Panc1 (cell line): ENCODE measurements at regions not wholly inside any gene's neighbourhood (a gene's known extent, or its start where the extent isn't known, plus 50 kb on each side); places are given as distances from the start of the nearest gene placed in this dataset.
"Not testable (repeated sequence)": the region's sequence is repeated elsewhere in the genome, so short reads cannot be mapped to it uniquely, and the experiment has no call there.

Experiments used
- ATAC-seq: fragments of 200-7000 bp; cut with Tn5 transposase; 2 replicates; pipeline ENCODE4 v1.9.1; 2020; ENCODE audit warnings: mild to moderate bottlenecking, moderate library complexity
- BruUV-seq: library from RNA; stranded (reverse); fragments of 400-500 nt; replicated peaks from 2 replicates; lab custom pipeline; 2021; lab: Mats Ljungman, UMichigan
- CTCF ChIA-PET: fragments of 300-600 bp; sonication (Branson Sonifier 250); formaldehyde crosslinking; loops from one replicate; lab custom pipeline; 2022; ENCODE audit warnings: antibody characterized with exemption; lab: Charles Lee
- POLR2A ChIA-PET: fragments of 300-600 bp; sonication (Branson Sonifier 250); formaldehyde crosslinking; loops from one replicate; lab custom pipeline; 2022; ENCODE audit warnings: antibody characterized with exemption; lab: Charles Lee
- DNase-seq: peaks from one replicate; pipeline ENCODE4 v3.0.0-alpha.2; 2010; ENCODE audit warnings: low read depth, low spot score
- H3K27ac ChIP-seq: 2 replicates; pipeline ENCODE4 v1.5.1; 2011; ENCODE audit warnings: mild to moderate bottlenecking, low read length, inconsistent platforms
- H3K27me3 ChIP-seq: fragments of 200-500 bp; sonication (Bioruptor generic); 2 replicates; pipeline ENCODE4 v1.6.0; 2014; ENCODE audit warnings: low read length, inconsistent platforms; ENCODE audit not compliant: control insufficient read depth, insufficient read depth
- H3K36me3 ChIP-seq: fragments of 200-500 bp; sonication (Bioruptor generic); 2 replicates; pipeline ENCODE4 v1.5.1; 2014; ENCODE audit warnings: inconsistent platforms, mild to moderate bottlenecking, low read length, moderate library complexity; ENCODE audit not compliant: control insufficient read depth, insufficient read depth
- H3K4me1 ChIP-seq: 2 replicates; pipeline ENCODE4 v1.5.1; 2011; ENCODE audit warnings: inconsistent platforms, mild to moderate bottlenecking, low read length, moderate library complexity; ENCODE audit not compliant: control insufficient read depth, insufficient read depth
- H3K4me3 ChIP-seq, 2 experiments: 2 replicates each; pipeline ENCODE4 v1.5.1; 2011 to 2012; ENCODE audit warnings: low read depth in 2 of 2, low read length in 2 of 2, mild to moderate bottlenecking in 2 of 2, inconsistent platforms in 1 of 2, moderate library complexity in 1 of 2
- H3K9me3 ChIP-seq: fragments of 200-500 bp; sonication (Bioruptor generic); 2 replicates; pipeline ENCODE4 v1.5.1; 2014; ENCODE audit warnings: low read depth, mild to moderate bottlenecking, inconsistent platforms, low read length, moderate library complexity; ENCODE audit not compliant: control insufficient read depth, insufficient read depth
- CTCF ChIP-seq: fragments of 450-650 bp; IDR thresholded peaks from 2 replicates; pipeline ENCODE4 v1.5.1; 2017; ENCODE audit warnings: mild to moderate bottlenecking
- POLR2AphosphoS5 ChIP-seq: IDR thresholded peaks from 2 replicates; pipeline ENCODE4 v1.6.1; 2012; ENCODE audit warnings: mild to moderate bottlenecking, low read depth, low read length, moderate library complexity
- REST ChIP-seq, 2 experiments: IDR thresholded peaks; 2 replicates each; pipeline ENCODE4 v1.6.1; 2011 to 2012; ENCODE audit warnings: low read depth in 2 of 2, control low read depth in 1 of 2, low read length in 1 of 2, mild to moderate bottlenecking in 1 of 2, moderate library complexity in 1 of 2; ENCODE audit not compliant: insufficient read depth in 1 of 2
- SIN3A ChIP-seq: IDR thresholded peaks from 2 replicates; pipeline ENCODE4 v1.6.1; 2012; ENCODE audit warnings: low read depth, mild to moderate bottlenecking, low read length, moderate library complexity, borderline replicate concordance; ENCODE audit not compliant: insufficient read depth
- TCF7L2 ChIP-seq: IDR thresholded peaks from 2 replicates; pipeline ENCODE4 v1.6.1; 2011; ENCODE audit warnings: mild to moderate bottlenecking, low read depth, low read length, inconsistent platforms
- in situ Hi-C: cut with HindIII; loops from 2 replicates; pipeline ENCODE4 v1.10.0; 2016; ENCODE audit warnings: low sequenced_read_pairs, low pct_unique_long_range_greater_than_20kb
- intact Hi-C: fragments of 100-400 bp; cut with micrococcal nuclease; formaldehyde crosslinking; loops from one replicate; pipeline ENCODE4 v1.10.0; 2022; ENCODE audit not compliant: unreplicated experiment

GRCh38 chr4:177255359-177255758, 54.3 kb upstream of the NEIL3 start:
- ATAC-seq: no peak
- Histone ChIP-seq H3K4me3 (no peak overlapping the region), H3K4me1 (no peaks in the 10 kb centered on the region), H3K9me3 (no peaks in the 10 kb centered on the region), H3K27me3 (no peaks in the 10 kb centered on the region), H3K36me3 (no peaks in the 10 kb centered on the region), H3K27ac (no peak overlapping the region)
- CTCF ChIA-PET: no interaction called here
- POLR2A ChIA-PET: no interaction called here
- BruUV-seq: no TSS peak
- intact Hi-C loops: loop anchor here (10.0 kb wide), 1 partner anchor 279 kb away; no protein-coding TSS in a partner anchor
- TF ChIP-seq POLR2AphosphoS5: no peak
- TF ChIP-seq TCF7L2: no peak
- no peak for TF ChIP-seq SIN3A
- TF ChIP-seq REST (IDR thresholded peaks at IDR 0.05; ENCODE audit: insufficient read depth in 1 of 2, low read depth in 2 of 2, low read length in 1 of 2): no peak
- no peak for TF ChIP-seq CTCF
- no peak for DNase-seq
- in situ Hi-C loops: no loop called here

GRCh38 chr4:177256950-177257349, 52.7 kb upstream of the NEIL3 start:
- Histone ChIP-seq H3K4me1 (no peaks in the 10 kb centered on the region), H3K9me3 (no peaks in the 10 kb centered on the region), H3K36me3 (no peaks in the 10 kb centered on the region), H3K27me3 (no peaks in the 10 kb centered on the region), H3K4me3 (no peak overlapping the region), H3K27ac (no peak overlapping the region)
- ATAC-seq: no peak
- intact Hi-C loops (loop anchor here (10.0 kb wide), 1 partner anchor 278 kb away; no protein-coding TSS in a partner anchor), in situ Hi-C loops (no loop called here)
- BruUV-seq: no TSS peak
- TF ChIP-seq REST (IDR thresholded peaks at IDR 0.05; ENCODE audit: insufficient read depth in 1 of 2, low read depth in 2 of 2, low read length in 1 of 2): no peak
- no peak for TF ChIP-seq POLR2AphosphoS5
- no peak for TF ChIP-seq CTCF
- no peak for TF ChIP-seq SIN3A
- no peak for TF ChIP-seq TCF7L2
- ChIA-PET POLR2A (no interaction called here), CTCF (no interaction called here)
- DNase-seq: no peak

- H3K27ac ChIP-seq, H3K9me3 ChIP-seq, BruUV-seq, ATAC-seq, H3K36me3 ChIP-seq, H3K4me1 ChIP-seq, in situ Hi-C loops, H3K27me3 ChIP-seq, DNase-seq, H3K4me3 ChIP-seq, POLR2A ChIA-PET, CTCF ChIA-PET: not testable (repeated sequence)
- intact Hi-C loops: loop anchor here (10.0 kb wide), 1 partner anchor 275 kb away; no protein-coding TSS in a partner anchor
These were observed 50.2 kb upstream of the NEIL3 start for GRCh38 chr4:177259466-177259865.
